Stimulated activated CD4-positive, alpha-beta T cell treated with anti-CD3 and anti-CD28 coated beads, Interleukin-4, amount 100 ng/mL, for 4 hours (primary cell): ENCODE measurements at regions not wholly inside any gene's neighbourhood (a gene's known extent, or its start where the extent isn't known, plus 50 kb on each side); places are given as distances from the start of the nearest gene placed in this dataset.

Experiments
- DNase-seq, 2 experiments: peaks; one replicate each; pipeline ENCODE4 v3.0.0-alpha.2; 2020

GRCh38 chr7:68420342-68421192, 1177.7 kb upstream of the AUTS2 start:
- DNase-seq = no peak

DNA sequence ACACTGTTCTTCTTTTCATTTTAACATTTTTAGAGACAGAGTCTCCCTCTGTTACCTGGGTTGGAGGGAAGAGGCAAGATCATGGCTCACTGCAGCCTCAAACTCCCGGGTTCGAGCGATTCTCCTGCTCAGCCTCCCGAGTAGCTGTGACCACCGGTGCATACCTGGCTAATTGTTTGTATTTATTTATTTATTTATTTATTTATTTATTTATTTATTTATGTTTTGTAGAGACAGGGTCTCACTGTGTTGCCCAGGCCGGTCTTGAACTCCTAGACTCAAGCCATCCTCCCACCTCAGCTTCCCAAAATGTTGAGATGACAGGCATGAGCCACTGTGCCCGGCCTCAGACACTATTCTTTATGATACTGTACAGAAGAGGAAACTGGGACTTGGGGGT, 1176.6 kb upstream of the AUTS2 start:
- DNase-seq = no peak

DNA sequence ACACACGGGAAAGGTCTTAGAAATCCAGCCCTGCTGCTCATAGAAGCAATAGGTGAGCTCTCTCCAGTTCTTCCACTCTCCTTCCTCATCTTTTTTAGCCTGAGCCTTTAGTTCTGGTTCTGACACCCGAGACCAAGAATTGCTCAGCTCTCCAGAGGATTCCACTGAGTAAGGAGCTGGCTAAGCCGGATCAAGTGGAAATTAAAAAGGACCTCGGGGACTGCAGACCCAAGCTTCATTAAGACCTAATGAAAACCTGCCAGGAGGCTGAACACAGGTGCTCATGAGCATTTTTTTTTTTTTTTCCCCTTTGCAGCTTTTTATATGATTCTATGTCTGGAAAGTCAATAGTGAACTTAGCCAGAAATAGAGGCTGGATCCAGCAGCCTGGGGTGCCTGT, 1176.0 kb upstream of the AUTS2 start:
- no peak for DNase-seq

DNA sequence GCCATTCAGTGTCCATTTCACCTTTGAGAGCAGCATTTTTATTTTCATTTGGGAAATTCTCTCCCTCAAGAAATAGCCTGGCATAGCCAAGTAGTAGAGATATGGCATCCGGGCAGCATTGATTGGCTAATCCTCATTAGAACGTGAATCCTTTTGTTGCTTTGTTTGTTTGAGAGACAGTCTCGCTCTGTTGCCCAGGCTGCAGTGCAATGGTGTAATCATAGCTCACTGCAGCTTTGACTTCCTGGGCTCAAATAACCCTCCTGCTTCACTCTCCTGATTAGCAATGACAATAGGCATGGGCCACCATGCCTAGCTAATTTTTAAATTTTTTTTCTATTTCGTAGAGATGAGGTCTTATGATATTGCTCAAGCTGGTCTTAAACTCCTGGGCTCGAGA, 1174.9 kb upstream of the AUTS2 start:
- DNase-seq = no peak

DNA sequence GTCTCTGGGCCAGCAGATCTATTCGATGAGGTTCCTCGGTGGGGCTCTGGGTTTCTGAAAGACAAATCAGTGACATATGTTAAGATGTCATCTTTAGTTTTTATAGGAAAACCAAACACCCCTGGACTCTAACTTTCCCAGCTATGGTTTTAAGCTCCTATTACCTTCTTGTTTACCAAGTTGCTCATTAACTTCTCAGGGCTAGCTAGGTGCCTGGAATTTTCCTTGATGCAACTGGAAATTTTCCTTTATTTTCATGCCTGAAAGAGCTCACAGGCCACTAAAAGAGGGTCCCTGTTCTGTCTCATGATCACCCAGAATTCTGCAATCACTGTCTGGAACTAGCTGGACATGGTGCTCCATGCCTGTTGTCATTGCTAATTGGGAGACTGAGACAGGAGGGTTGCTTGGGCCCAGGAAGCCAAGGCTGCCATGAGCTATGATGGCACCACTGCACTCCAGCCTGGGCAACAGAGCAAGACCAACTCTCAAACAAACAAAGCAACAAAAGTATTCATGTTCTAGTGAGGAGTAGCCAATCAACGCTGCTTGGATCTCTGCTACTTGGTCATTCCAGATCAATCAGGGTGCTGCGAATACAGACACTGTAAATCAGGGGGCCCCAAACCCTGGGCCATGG, 1173.5 kb upstream of the AUTS2 start:
- no peak for DNase-seq

- no peak for DNase-seq
These were observed 1172.9 kb upstream of the AUTS2 start for GRCh38 chr7:68425377-68425776.

DNA sequence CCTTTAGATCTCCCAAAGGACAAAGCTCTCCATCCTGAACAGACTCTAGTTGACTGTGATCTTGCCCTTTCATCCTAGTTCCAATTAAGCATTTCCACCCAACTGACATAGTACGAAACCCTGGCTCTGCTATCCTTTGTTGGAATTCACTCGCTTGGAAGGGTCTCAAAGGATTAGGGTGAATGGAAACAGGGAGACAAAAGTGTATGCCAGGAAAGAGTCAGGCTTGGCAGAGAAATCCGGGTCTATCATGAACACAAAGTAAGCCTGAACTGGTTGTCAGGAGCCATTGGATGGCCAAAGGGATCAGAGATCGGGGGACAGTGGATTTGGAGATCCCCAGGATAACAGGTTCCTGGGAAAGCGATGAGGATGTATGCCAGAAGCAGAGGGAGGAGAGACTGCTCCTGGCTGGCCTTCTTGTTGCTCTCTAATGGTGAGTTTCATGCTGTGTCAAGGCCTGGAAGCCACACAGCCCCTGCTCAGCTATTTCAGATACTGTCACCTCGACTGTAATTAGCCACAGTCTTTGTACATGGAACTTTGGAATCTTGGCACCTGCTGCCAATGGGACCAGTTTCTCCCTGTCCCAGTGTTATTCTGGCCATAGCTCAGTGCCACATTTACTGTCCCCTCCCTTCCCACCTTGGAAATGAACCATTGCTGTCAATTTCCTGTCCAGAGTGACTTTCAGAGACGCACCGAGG, 1168.7 kb upstream of the AUTS2 start:
- DNase-seq = no peak

DNA sequence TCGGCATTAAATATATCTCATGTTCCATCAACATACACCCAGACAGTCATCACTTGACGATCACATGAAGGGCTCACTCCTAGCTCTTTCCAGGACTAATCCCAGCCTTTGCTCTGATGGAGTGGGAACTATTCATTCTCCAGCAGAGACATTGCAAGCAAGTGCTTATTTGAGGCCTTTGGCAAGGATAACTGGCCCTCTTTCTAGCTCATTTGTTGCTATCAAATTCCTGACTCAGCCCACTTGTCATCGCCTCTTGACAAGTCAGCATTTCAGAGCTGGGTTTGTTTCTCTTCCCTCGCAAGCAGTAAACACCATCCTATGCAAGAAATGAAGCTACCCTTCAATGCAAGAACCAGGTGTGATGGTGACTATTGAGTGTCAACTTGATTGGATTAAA, 1165.7 kb upstream of the AUTS2 start:
- no peak for DNase-seq

DNA sequence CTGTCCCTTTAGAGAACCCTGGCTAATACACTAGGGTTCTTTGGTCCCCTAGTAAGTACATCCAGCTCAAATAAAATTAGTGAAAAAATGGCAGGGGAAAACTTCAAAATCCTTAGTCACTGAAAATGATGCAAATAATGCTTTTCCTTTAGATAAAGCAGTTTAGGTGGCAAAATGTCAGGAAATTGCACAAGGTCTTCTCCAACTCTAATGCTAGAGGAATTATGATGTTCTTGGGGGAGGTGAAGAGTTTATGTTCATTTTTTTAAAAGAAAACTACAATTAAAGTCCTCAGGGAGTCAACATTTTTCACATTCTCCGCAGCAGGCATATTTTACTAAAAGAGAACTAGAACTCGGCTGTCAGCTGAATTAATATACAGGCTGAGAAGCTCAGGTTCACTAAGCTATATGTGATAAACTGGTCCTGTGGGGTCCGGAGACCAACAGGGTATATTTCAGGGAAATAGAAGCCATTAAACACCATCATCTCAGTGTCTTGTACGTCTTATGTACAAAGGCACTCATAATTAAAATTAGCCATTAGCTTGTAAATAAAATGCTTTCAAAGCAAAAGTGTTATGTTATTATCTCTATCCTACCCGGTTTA, 1164.7 kb upstream of the AUTS2 start:
- no peak for DNase-seq

DNA sequence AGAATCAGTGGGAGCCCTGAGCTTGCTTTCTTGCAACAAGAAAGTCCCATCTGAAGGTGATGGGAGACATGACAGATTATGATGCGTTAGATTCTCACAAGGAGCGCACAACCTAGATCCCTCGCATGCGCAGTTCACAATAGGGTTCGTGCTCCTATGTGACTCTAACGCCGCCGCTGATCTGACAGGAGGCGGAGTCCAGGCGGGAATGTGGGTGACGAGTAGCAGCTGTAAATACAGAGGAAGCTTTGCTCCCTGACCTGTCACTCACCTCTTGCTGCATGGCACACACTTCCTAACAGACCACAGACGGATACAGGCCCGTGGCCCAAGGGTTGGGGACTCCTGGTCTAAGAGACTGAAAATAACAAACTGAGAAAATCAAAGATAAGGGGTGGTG, 1163.4 kb upstream of the AUTS2 start:
- DNase-seq = no peak

GRCh38 chr7:68438016-68438415, 1160.3 kb upstream of the AUTS2 start:
- DNase-seq = no peak

DNA sequence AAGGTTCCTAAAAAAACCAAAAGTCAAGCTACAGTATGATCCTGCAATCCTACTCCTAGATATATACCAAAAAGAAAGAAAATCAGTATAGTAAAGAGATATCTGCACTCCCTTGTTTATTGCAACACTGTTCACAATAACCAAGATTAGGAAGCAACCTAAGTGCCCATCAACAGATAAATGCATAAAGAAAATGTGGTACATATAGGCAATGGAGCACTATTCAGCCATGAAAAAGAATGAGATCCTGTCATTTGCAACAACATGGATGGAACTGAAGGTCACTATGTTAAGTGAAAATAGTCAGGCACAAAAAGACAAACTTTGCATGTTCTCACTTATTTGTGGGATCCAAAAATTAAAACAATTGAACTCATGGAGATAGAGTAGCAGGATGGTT, 1159.5 kb upstream of the AUTS2 start:
- no peak for DNase-seq

DNA sequence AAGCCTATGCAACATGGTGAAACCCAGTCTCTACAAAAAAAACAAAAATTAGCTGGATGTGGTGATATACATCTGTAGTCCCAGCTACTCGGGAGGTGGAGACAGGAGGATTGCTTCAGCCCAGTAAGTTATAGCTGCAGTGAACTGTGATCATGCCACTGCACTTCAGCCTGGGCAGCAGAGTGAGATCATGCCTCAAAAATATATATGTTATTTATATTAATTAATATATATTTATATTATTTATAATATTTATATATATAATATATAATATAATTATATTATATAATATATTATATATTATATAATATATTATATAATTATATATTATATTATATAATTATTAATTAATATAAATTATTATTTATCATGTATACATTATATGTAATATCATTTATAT, 1158.4 kb upstream of the AUTS2 start:
- no peak for DNase-seq

DNA sequence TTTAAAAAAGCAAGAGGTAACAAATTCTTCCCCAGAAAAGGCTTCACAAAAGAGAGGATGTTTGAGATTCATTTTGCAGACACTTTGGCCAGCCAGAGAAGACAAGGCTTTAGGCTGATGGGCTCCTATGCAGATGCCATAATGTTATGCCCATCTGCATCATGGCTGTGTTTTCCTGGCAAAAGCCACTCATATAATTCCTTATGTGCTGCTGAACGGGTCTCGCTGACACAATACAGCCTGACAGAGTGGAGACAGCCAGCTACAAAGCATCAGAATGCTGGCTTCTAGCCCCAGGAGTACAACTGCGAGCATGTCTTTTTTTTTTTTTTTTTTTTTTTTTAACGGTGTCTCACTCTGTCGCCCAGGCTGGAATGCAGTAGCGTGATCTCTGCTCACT, 1157.4 kb upstream of the AUTS2 start:
- no peak for DNase-seq

- DNase-seq = no peak
These were observed 1156.6 kb upstream of the AUTS2 start for GRCh38 chr7:68441645-68442044.

DNA sequence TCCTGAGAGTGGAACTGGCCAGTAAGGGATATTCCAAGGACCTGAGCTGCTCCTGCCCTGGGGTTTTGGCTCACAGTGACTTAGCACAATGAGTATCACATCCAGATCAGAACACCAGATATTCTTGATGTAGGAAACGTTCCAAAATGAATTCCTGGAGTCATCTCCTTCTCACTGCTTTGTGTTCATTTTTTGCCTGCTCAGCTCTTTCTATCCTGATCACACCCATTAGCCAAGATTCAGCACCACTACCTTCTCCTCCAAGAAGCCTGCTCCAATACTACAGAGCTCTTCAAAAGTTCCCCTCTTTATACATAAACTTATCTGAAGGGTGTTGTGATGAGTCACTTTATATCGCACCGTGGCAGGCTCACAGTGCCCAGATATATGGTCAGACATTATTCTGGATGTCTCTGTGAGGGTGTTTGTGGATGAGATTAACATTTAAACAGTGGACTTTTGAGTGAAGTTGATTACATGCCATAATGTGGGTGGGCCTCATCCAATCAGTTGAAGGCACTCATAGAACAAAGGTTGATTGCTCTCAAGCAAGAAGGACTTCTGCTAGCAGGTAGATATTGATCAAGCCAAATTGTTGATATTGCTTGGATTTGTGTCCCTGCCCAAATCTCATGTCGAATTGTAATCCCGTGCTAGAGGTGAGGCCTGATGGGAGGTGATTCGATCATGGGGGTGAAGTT, 1155.2 kb upstream of the AUTS2 start:
- DNase-seq = no peak

DNA sequence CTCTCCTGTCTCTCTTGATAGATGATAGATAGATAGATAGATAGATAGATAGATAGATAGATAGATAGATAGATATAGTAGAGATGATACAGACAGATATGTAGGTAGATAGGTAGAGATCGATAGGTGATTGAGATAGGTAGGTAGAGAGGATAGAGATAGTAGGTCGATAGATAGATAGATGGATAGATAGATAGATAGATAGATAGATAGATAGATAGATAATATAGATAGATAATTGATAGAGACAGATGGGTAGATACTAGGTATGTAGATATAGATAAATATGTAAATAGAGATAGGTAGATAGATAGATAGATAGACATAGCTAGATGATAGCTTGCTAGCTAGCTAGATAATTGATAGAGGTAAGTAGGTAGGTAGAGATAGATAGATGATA, 1154.2 kb upstream of the AUTS2 start:
- no peak for DNase-seq

GRCh38 chr7:68444956-68445355, 1153.3 kb upstream of the AUTS2 start:
- DNase-seq = no peak

- DNase-seq = no peak
These were observed 1152.1 kb upstream of the AUTS2 start for GRCh38 chr7:68446183-68446582.

DNA sequence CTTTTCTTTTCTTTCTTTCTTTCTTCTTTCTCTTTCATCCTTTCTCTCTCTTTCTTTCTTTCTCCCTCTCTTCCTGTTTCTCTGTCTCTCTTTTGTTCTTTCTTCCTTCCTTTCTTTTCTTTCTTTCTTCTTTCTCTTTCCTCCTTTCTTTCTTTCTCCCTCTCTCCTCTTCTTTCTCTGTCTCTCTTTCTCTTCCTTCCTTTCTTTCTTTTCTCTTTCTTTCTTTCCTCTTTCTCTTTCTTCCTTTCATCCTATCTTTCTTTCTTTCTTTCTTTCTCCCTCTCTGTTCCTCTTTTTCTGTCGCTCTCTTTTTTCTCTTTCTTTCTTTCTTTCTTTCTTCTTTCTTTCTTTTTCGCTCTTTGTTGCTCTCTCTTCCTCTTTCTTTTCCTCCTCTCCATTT, 1149.2 kb upstream of the AUTS2 start:
- DNase-seq = no peak

DNA sequence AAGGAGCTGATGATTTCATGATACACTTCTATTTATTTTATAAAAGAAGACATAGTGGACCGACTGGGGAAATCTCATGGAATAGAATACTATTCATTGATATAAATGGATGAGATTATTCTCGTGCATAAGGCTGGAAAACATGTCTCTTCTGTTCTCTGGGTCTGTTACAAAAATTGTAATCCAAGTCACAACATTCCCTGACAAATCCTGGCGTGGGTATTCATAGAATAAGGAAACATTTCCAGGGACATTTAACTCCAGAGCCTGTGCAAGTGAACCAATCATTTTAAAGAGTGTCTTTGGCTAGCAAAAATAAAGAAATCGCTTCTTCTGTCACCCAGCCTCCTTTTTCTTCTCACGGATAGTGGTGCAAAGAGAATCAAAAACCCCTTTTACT, 1148.5 kb upstream of the AUTS2 start:
- DNase-seq = no peak

DNA sequence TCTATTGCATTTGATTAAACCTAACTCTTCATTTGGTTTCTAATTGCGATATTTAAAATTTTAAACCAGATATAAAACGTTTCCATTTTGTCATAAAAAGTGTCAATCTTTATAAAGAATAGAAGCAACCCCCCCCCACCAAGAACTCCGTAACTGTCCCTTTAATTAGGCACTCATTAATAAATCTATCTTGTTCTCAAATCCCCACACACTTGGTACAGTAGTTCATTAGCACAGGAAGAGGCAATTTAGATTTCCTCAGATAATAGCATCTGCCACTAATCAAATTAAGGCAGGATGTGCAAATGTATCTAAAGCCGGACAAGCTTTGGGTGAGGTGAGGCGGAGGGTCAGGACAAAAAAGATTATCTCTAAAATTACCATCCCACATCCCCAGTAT, 1143.3 kb upstream of the AUTS2 start:
- no peak for DNase-seq

DNA sequence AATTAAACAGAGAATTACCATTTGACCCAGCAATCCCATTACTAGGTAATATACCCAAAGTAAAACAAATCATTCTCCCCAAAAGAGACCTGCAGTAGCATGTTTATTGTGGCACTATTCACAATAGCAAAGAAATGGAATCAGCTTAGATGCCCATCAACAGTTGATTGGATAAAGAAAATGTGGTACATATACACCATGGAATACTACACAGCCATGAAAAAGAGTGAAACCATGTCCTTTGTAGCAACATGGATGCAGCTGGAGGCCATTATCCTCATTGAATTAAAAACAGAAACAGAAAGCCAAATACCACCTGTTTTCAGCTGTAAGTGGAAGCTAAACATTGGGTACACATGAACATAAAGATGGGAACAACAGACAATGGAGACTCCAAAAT, 1141.8 kb upstream of the AUTS2 start:
- DNase-seq = no peak
